HT-29 (cell line): ENCODE measurements at regions not wholly inside any gene's neighbourhood (a gene's known extent, or its start where the extent isn't known, plus 50 kb on each side); places are given as distances from the start of the nearest gene placed in this dataset.
"Not testable (repeated sequence)": the region's sequence is repeated elsewhere in the genome, so short reads cannot be mapped to it uniquely, and the experiment has no call there.

Experiments
- DNase-seq: peaks from one replicate; pipeline ENCODE4 v3.0.0-alpha.2; 2015; ENCODE audit warnings: low spot score

DNA sequence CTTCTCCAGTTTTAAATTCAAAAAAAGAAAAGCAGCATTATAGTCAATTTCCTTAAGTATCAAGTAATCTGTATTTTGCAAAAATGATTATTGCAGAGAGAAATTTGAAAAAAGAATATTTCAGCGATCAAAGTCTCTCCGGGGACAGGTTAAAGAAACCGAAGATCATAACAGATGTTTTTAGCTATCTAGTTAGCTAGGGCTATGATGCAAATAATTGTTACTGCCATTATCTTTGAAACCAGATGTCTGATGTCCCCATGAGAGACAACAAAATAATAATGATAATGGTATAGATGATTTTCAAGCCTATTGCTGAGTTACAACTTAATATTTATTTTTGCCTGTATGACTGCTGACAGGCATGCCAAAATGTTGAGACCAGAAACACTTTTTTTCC is 1326.0 kb downstream of the PLA2G4A start:
- DNase-seq: no peak

DNA sequence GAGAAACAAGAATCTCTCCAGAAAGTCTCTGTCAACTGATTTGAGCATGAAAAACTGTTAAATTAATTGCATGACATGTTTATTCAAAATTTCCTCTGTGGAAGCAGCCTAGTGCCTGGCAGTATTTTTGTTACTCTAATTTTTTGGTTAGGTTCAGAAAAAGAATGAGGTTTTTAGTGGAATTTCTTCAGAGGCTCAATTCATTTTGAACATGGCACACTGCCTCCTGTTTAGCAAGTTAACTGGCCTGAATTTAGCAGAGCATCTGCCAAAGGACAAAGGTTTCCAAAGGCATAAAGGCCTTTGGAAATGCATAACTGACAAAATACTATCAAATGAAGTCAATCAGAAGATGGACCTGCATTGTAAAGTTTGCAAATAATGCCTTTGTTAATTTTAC is 1326.5 kb downstream of the PLA2G4A start:
- DNase-seq: no peak

DNA sequence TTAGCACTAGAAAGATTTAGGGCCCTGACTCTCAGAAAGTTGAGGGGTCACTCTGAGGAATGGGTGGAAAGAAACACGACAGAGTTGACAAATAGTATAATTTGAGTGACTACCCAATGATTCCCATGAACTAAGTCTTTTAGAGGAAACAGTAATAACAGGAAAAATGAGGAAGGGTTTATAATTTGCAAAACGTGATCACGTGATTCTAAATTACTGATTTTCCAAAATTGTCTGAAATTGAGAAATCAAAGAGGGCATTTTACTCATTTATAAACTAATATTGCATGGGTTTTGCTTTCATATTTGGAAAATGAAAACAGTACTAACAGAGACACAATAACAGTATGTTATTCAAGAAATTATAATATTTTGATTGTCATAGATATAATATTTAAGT is 1335.7 kb downstream of the PLA2G4A start:
- DNase-seq: no peak

DNA sequence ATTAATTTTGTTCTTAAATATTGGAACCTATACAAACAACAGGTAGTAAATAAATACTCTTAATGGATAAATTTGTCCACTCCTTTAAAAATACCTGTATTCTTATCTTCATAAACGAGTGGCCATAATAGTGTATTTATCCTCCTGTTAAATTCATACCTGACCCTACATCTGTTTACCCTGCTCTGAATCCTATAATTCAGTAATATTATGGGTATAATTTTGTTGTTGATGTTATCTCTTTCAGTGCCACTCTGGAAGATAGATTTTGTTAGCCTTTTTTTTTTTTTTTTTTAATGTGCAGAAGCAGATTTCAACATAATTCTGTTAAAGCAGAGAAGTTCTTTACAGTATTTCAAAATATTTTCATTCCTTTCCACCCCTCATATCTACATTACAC is 1337.9 kb downstream of the PLA2G4A start:
- no peak for DNase-seq

DNA sequence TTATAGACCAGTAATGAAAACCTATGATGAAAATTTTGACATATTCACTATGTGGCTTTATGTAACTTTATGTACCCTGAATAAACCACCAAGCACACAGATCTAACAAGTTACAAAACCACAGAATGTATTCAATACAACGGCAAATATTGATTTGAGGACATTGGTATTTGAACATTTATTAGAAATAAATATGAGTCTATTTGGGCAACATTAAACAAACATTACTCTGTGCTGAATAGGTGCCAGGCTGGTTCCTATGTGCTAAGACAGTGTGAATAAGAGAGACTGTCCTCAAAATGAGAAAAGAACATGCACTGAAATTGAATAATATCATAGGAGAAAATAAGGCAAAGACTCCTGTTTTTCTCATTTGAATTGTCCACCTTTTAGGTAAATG is 1341.2 kb downstream of the PLA2G4A start:
- DNase-seq: no peak

DNA sequence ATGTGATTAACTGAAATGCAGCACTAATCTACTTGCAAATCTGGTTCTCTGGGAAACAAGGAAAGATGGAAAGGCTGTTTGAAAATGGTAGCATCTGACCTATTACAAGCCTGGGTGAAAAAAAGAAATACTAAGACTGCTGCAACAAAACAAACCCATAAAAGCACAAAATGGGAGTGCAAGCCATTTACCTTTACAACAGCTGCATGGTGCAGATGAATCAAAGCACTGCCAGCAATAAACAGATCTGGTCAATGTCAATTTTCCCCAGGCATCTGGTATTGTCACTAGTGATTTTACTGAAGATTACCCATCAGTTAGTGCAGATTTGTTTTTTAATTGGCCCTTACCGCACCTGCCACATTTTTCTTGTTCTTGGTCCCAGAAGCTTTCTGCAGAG is 1341.7 kb downstream of the PLA2G4A start:
- DNase-seq: no peak

DNA sequence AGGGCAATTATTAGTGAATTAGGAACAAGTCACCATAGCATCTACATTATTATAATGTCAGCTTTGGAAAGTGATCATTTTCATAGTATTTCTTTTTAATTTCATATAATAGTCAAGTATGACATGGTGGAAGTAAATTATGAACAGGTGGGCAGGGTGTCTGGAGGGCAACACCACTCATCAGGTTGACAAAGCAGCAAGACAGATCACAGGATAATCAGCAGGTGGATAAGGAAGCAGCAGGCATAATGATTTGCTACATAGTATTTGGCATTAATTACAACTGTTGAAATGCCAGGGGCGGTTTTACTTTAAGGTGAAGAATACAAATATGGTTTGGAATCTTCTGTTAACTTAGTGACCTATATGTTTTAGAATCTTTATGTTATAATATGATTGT is 1342.2 kb downstream of the PLA2G4A start:
- no peak for DNase-seq

DNA sequence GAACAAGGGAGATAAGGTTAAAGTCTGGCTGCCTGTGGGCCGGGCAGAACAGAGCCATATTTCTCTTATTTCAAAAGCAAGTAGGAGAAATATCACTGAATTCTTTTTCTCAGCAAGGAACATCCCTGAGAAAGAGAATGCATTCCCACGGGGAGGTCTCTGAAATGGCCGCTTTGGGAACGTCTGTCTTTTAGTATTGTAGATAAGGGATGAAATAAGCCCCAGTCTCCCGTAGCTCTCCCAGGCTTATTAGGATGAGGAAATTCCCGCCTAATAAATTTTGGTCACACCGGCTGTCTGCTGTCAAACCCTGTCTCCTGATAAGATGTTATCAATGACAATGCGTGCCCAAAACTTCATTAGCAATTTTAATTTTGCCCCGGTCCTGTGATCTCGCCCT is 1353.3 kb downstream of the PLA2G4A start:
- DNase-seq: not testable (repeated sequence)

DNA sequence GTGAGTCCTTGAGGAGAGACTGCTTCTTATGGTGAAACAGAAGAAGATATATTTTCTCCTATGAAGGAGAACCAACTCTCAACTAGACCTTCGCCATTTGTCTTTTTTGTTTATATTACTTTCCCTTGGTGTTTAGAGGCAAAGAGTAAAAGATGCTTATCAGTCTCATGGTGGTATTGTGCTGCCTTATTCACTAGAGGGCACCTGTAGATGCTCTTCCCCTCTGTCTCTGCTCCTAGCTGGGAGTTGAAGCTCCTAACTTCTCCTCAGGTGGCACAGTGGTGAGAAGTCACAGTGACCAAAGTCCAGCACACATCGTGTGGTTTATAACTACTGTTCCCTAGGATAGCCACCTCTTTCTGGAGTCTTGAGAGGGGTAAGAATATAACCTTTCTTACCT is 1359.6 kb downstream of the PLA2G4A start:
- DNase-seq: no peak

DNA sequence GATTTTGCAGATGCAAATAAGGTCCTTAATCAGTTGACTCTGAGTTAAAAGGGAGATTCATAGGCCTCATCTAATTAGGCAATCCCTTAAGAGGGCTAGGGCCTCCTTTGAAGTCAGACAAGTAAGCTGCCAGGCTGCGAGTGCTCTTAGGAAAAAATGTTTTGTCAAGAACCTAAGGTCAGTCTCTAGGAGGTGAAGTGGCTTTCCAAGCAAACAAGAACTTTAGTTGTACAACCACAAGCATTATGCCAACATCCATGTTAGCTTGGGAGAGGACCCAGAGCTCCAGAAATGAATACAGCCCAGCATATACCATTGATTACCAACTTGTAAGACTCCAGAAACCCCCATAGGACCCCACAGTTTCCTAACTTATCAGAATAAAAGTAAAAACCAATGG is 1366.2 kb downstream of the PLA2G4A start:
- DNase-seq: no peak

DNA sequence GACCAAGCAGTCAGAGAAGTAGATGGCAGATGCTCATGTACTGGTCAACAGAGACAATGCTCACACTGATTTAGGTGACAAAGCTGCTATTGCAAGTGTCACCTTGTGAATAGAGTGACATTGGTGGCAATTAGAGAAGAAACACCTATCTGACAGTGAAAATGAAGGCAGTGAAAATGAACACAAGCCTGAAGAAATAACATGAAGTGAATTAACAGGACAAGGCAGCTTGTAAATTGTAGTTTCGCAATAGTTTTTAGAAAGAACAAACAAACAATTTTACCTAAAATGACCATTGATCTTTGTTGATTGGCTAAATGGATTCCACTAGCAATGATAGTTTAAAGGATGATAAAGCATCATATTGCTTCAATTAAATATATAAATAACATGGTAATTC is 1389.5 kb downstream of the PLA2G4A start:
- no peak for DNase-seq

DNA sequence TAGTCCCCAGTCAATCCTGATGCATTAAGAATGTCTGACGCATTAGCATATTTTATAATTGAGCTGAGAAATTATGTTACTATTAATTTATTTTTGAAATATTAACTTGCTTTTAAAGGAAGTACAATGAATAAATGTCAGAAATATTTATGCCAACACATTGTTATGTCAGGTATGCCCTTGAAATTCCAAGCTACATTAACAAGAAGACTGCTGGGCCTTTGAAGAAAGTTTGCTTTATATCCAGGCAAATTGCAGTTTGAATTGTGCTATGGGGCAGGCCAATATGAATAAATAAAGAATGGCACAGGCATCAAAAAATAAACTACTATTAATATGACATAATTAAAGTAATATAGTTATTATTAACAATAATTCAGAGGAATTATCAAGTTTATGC is 1391.3 kb downstream of the PLA2G4A start:
- DNase-seq: no peak

DNA sequence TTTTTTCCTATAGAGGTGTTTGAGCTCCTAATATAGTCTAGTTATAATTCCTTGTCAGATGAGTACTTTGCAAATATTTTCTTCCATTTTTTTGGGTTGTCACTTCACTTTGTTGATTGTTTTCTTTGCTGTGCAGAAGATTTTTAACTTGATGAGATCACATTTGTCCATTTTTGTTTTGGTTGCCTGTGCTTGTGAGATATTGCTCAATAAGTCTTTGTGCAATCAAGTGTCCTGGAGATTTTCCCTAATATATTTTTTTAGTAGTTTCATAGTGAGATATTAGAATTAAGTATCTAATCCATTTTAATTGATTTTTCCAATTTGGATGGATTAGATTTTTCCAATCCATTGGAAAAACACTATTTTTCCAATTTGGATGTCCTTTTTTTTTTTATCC is 1395.5 kb downstream of the PLA2G4A start:
- DNase-seq: no peak

DNA sequence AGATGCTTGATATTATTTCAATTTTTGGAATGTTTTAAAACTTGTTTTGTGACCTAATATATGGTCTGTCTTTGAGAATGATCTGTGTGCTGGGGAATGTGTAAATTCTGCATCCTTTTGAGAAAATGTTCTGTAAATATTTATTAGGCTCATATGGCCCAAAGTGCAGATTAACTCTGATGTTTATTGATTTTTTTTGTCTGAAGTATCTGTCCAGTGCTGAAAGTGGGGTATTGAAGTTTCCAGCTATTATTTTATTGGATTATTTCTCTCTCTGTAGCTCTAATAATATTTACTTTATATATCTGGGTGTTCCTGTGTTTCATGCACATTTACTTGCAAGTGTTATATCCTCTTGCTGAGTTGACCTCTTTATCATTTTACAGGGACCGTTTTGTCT is 1397.2 kb downstream of the PLA2G4A start:
- DNase-seq: no peak

DNA sequence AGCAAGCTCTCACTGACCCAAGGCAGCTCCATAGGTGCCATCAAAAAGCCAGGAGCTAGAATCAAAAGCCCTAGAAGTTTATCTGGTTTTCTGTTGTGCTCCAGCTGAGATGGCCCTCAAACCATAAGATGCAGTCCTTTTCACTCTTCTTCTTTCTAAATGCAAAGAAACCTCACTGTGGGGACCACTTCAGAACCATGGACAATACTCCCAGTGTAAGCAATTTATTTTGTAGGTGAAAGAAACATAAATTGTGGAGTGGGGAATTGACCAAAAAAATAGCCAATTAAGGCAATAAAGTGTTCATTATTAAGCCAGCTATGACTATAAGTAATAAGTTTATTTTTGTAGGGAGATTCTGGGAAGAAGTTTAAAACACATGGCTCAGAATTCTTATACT is 1399.9 kb downstream of the PLA2G4A start:
- no peak for DNase-seq

DNA sequence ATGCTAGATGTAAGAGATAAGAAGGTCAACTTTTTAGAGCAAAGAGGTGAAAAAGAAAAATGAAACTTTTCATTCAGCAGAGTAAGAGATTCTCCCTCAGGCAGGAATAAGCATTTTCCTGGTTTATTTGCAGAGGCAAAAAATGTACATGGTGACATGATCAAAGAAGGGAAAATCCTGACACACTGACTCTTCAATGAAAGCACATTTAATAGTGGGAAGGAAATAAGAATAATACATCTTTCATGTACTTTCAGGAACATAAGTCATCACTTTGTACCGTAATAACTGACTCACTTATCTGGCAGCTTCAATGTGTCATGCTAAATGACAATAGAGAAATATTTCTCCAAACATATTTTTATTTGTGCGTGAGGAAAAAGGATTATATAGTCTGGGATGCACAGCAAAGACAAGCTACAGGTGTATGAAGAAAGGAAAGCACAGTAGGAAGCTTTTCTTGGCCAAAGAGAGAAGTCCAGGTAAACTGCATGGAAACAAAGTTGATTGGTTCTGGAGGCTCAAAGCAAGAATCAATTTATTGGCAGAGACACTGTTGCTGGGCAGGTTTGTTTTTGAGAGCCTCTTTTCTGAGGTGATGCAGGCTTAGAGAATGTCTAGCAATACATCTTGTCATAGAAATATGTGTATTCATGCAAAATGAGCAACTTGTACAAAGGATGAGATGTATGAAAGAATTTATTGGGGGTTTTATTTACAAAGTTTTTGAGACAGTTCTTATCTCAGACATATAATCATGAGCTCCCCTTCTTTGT is 1409.0 kb downstream of the PLA2G4A start:
- no peak for DNase-seq

DNA sequence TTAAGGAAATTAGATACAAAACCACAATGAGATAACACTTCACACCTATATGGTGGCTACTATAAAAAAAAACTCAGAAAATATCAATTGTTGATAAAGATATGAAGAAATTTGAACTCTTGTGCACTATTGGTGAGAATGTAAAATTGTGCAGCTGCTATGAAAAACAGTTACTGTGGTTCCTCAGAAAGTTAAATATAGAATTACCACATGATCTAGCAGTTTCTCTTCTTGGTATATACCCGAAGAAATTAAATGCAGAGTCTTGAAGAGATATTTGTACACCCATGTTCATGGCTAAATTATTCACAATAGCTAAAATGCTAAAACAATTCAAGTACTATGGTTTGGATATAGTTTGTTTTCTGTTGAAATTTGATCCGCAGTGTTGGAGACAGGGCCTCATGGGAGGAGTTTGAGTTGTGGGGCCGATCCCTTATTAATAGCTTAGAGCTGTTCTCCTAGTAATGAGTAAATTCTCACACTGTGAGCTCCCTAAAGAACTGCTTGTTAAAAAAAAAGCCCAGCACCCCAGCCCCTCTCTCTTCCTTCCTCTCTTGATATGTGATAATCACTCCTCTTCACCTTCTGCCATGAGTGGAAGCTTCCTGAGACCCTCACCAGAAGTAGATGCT is 1412.1 kb downstream of the PLA2G4A start:
- no peak for DNase-seq

DNA sequence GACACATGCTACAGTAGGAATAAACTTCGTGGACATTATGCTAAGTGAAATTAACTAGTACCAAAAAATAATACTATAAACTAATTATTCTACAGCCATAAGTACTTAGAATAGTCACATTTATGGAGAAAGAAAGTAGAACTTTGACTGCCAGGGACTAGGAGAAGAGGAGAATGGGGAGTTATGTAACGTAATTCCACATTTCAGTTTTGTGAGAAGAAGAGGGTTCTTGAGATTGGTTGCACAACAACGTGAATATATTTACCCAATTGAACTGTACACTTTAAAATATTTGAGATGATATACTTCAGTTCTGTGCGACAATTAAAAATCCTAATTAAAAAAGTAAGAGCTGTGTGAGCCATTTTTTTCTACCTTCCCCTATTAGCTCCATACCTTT is 1412.9 kb downstream of the PLA2G4A start:
- DNase-seq: no peak

DNA sequence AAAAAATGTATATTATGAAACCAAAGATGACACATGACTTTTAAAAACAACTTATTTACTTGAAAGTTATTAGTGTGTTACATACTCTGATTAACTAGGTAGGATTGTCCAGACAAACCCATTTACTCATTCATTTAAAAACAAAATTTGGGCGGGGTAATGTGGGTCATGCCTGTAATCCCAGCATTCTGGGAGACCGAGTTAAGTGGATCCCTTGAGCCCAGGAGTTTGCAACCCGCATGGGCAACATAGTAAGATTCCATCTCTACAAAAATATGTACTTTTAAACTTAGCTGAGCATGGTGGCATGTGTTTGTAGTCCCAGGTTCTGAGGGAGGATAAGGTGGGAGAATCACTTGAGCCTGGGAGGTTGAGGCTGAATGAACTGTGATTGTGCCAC is 1414.7 kb downstream of the PLA2G4A start:
- no peak for DNase-seq

DNA sequence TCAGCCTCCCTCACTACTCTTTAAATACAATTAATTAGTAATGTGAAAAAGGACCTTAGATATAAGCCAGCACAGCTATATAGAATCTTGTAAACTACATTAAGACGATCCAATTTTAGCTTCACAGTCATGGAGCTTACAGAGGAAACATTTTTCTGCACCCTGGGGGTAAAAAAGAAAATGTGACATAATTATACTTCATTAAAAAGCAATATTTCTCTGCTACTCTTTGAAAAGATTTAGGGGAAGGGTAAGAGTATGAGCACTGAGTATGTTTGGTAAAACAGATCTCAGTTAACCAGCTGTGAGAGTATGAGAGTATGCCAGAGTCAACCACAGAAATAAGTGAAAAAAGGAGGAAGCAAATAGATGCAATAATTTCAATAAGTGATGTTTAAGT is 1415.9 kb downstream of the PLA2G4A start:
- no peak for DNase-seq

DNA sequence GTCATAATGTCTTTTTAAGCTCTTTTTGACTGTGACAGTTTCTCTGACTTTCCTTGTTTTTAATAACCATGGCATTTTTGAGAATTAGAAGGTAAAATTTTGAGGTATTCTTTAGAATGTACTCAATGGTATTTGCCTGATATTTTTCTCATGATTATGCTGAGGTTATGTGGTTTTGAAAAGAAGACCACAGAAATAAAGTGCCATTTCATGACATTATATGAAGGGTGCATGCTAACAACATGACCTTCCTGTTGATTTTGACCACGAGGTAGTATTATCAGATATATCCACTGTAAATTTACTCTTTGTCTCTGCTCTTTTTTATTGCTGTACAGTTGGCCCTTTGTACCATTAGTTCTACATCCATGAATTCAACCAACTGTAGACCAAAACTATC is 1418.5 kb downstream of the PLA2G4A start:
- no peak for DNase-seq

DNA sequence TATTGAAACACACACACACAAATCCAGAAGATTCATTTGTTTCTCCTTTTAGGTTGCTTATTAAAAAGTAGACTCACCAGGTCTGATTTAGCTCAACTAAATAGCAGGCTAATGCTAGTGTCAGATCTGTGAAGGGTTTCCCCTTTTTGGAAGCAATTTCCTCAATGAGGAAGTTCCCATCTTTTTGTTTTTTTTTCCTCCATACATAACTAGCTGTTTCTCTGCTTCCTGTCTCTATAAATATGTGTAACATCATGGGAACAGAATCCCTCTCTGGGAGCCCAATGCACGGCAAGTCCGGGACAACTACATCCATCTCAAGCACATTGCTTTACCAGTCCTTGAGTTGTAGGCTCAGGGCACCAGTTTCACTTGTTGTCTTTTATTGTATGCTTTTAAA is 1421.1 kb downstream of the PLA2G4A start:
- DNase-seq: no peak

DNA sequence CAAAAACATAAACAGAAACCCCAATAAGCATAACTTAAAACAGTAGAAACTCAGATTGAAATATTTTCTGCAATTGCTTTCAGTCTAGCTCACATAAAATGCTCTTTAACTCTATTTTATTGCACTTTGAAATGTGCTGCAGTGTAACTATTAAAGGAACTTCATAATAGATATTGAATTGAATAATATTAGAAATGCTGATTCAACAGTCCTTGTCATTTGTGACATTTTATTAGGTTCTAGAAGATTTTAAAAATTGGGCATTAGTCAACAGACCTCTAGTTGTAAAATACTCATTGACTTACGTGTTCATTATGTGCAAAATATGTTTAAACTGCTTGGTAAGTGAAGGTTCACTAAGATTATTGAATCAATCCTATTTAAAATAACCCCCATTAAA is 1422.3 kb downstream of the PLA2G4A start:
- no peak for DNase-seq

DNA sequence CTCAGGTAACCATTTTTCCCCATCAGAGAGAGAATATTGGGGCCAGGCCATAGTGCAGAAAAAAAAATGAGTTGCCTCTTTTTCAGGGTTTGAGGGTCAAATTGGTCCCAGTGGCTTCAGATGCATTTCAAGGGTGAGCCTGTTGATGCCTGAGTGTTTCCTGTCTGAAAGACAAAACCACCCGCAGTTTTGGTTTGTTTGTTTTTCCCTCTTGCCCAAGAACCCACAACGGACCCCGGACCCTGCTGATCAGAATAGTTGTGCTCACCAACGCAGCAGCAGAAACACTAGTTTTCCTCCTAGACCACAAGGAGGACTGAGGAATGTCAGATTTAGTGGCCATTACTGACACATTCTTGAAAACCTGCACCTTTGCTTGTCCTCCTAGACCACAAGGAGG is 1433.1 kb downstream of the PLA2G4A start:
- no peak for DNase-seq
